ENCODE measurements at regions not wholly inside any gene's neighbourhood (a gene's known extent, or its start where the extent isn't known, plus 50 kb on each side); places are given as distances from the start of the nearest gene placed in this dataset.

DNA sequence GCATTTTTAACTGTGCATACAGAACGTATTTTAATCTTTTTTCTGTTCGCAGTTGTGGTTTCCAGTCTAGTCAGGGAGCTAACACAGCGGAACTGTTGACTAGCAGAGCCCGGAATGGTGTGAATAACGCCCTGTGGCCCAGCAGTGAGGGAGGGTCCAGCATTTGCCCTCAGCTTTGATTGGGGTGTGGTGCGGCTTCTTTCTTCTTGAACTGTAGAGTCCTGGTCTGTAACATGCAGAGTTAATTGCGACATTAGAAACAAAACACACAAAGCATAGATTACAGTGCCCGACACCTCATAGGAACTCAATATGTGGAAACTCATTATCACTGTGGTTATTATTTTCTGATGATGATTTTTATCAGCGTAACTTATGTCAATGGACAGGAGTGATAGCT, 253.6 kb downstream of the SOX11 start:
- TF ChIP-seq, protein P1, sequence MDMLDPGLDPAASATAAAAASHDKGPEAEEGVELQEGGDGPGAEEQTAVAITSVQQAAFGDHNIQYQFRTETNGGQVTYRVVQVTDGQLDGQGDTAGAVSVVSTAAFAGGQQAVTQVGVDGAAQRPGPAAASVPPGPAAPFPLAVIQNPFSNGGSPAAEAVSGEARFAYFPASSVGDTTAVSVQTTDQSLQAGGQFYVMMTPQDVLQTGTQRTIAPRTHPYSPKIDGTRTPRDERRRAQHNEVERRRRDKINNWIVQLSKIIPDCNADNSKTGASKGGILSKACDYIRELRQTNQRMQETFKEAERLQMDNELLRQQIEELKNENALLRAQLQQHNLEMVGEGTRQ (IDR thresholded peaks at IDR 0.05; ENCODE audit: borderline replicate concordance, low read depth, low read length) = no peak
- TF ChIP-seq FOXM1 (IDR thresholded peaks at IDR 0.05; ENCODE audit: low read depth) (no peak), RAD21 (IDR thresholded peaks at IDR 0.05; ENCODE audit: low read length) (no peak), TAF1 (IDR thresholded peaks at IDR 0.05; ENCODE audit: borderline replicate concordance, low read depth, low read length) (no peak), EZH2phosphoT487 (IDR thresholded peaks at IDR 0.05; ENCODE audit: borderline replicate concordance, low read depth) (no peak), POLR2AphosphoS5 (IDR thresholded peaks at IDR 0.05; ENCODE audit: low read depth, low read length) (no peak), FOSL2 (IDR thresholded peaks at IDR 0.05; ENCODE audit: borderline replicate concordance, low read depth) (no peak)
- no peak overlapping the region for H3K4me2 ChIP-seq
- H3K9me3 ChIP-seq = no peaks in the 10 kb centered on the region
- H3K4me1 ChIP-seq (ENCODE audit: control insufficient read depth in 1 of 2, insufficient read depth in 2 of 2, low read depth in 1 of 2, low read length in 1 of 2) = peaks cover 0 to 13% of the 10 kb centered on the region in 2 experiments; a peak in 1 of 4 replicates
- H3K4me3 ChIP-seq (ENCODE audit: low read depth in 2 of 2, low read length in 1 of 2) = no peak overlapping the region
- H3F3A ChIP-seq (replicated peaks; ENCODE audit: insufficient read depth) = no peaks in the 10 kb centered on the region
- H3K9ac ChIP-seq = no peak overlapping the region
- no peaks in the 10 kb centered on the region for H3K27me3 ChIP-seq (ENCODE audit: insufficient read depth)
- no peaks in the 10 kb centered on the region for H3K36me3 ChIP-seq (replicated peaks in 1 of 2; ENCODE audit: control insufficient read depth in 1 of 2, insufficient read depth in 2 of 2, low read length in 1 of 2)
- H4K20me1 ChIP-seq (ENCODE audit: insufficient read depth) = no peaks in the 10 kb centered on the region
- no peaks in the 10 kb centered on the region for H3K9me2 ChIP-seq
- H2AFZ ChIP-seq (ENCODE audit: low read depth) = no peak overlapping the region
- WGBS (ENCODE audit: low lambda C conversion rate) = 46% methylated on average over 9 of the region's 9 CpGs
- POLR2A ChIA-PET = no interaction called here
- no peaks in the 10 kb centered on the region for H3K79me2 ChIP-seq (ENCODE audit: insufficient read depth)
- DNase-seq = no peak
- CTCF ChIA-PET = interaction anchor here (1.1 to 2.1 kb wide), 2 partner anchors 13 to 91 kb away, joined by 3 to 8 read pairs; no protein-coding TSS in a partner anchor
- no peak overlapping the region for H3K27ac ChIP-seq (ENCODE audit: low read depth in 2 of 2, low read length in 1 of 2)

DNA sequence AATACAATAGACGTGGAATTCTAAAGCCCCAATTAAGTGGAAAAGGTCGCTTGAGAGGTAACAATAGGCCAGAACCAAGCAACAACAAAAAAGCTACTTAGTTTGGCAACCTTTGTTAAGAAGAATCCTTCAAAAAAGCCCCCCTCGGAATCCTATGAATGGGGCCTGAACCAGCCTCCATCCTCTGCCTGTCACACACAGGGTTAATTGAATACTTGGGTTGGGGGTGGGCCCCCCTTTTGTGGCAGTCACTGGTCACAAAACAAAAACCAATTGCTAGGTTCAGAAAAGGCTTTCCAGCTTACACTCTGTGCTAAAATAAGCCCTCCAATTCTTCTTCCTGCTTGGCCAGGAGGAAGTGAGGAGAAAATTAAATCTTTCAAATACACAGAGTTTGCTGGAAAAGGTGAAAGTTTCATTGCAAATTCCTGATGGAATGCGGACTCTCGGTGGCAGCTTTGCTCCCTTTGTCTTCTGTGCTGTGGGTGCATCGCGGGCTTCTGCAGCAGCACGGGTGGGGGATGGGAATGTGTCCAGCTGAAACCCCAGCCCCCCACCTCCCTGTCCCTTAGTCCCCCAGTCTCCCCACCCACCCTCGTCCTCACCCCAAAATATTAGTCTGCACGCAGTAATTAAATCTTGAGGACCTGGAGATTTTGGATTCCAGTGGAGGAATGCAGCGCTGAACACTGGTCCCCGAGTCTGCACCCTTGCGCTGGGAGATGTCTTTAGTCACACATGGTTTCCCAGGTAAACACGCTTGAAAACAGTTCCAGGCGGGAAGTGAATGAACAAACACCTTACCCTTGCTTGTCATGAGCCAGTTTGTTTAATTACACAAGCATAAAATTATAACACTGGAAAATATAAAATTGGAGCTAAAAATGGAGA, 254.3 kb downstream of the SOX11 start:
- TF ChIP-seq EZH2phosphoT487 (IDR thresholded peaks at IDR 0.05; ENCODE audit: borderline replicate concordance, low read depth) = no peak
- TF ChIP-seq EP300 (IDR thresholded peaks at IDR 0.05; ENCODE audit: borderline replicate concordance in 1 of 2, low read depth in 1 of 2, low read length in 1 of 2) = no peak
- no peak for TF ChIP-seq RCOR1 (IDR thresholded peaks at IDR 0.05; ENCODE audit: low read length)
- TF ChIP-seq, protein P2, sequence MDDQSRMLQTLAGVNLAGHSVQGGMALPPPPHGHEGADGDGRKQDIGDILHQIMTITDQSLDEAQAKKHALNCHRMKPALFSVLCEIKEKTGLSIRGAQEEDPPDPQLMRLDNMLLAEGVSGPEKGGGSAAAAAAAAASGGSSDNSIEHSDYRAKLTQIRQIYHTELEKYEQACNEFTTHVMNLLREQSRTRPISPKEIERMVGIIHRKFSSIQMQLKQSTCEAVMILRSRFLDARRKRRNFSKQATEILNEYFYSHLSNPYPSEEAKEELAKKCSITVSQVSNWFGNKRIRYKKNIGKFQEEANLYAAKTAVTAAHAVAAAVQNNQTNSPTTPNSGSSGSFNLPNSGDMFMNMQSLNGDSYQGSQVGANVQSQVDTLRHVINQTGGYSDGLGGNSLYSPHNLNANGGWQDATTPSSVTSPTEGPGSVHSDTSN (IDR thresholded peaks at IDR 0.05) = no peak
- H3K27ac ChIP-seq (ENCODE audit: low read depth in 2 of 2, low read length in 1 of 2) = no peak overlapping the region
- H3K9ac ChIP-seq = no peak overlapping the region
- no peaks in the 10 kb centered on the region for H3K9me3 ChIP-seq
- H2AFZ ChIP-seq (ENCODE audit: low read depth) = no peak overlapping the region
- no peaks in the 10 kb centered on the region for H4K20me1 ChIP-seq (ENCODE audit: insufficient read depth)
- H3K4me1 ChIP-seq (ENCODE audit: control insufficient read depth in 1 of 2, insufficient read depth in 2 of 2, low read depth in 1 of 2, low read length in 1 of 2) = peaks cover 0 to 6% of the 10 kb centered on the region in 2 experiments; a peak in 1 of 4 replicates
- no peaks in the 10 kb centered on the region for H3K36me3 ChIP-seq (replicated peaks in 1 of 2; ENCODE audit: control insufficient read depth in 1 of 2, insufficient read depth in 2 of 2, low read length in 1 of 2)
- ChIA-PET CTCF (interaction anchor here (1.1 to 2.1 kb wide), 2 partner anchors 14 to 90 kb away, joined by 3 to 8 read pairs; no protein-coding TSS in a partner anchor), POLR2A (no interaction called here)
- no peaks in the 10 kb centered on the region for H3K27me3 ChIP-seq (ENCODE audit: insufficient read depth)
- H3F3A ChIP-seq (replicated peaks; ENCODE audit: insufficient read depth) = no peaks in the 10 kb centered on the region
- H3K9me2 ChIP-seq = no peaks in the 10 kb centered on the region
- WGBS (ENCODE audit: low lambda C conversion rate) = 60% methylated on average over 15 of the region's 15 CpGs
- no peak overlapping the region for H3K4me3 ChIP-seq (ENCODE audit: low read depth in 2 of 2, low read length in 1 of 2)
- no peak overlapping the region for H3K4me2 ChIP-seq
- H3K79me2 ChIP-seq (ENCODE audit: insufficient read depth) = no peaks in the 10 kb centered on the region
- no peak for DNase-seq

Data from SK-N-SH (cell line).